Upper lobe of left lung (tissue), 4 donors: ENCODE measurements at regions not wholly inside any gene's neighbourhood (a gene's known extent, or its start where the extent isn't known, plus 50 kb on each side); places are given as distances from the start of the nearest gene placed in this dataset.

ENCODE experiments used
- POLR2A ChIP-seq, 4 donors: fragments of 450-650 bp; IDR thresholded peaks; one replicate each; pipeline ENCODE4 v1.5.1; 2016 to 2017; ENCODE audit warnings: antibody characterized with exemption in 4 of 4, mild to moderate bottlenecking in 2 of 4
- TF ChIP-seq, protein P1 (sequence below), 6 experiments: fragments of 450-650 bp in 4 of 6; fragments of 200-600 bp in 2 of 6; sonication (generic) in 2 of 6; IDR thresholded peaks; one replicate each; pipeline ENCODE4 v1.5.1; 2016 to 2019; ENCODE audit warnings: antibody characterized with exemption in 6 of 6

DNA sequence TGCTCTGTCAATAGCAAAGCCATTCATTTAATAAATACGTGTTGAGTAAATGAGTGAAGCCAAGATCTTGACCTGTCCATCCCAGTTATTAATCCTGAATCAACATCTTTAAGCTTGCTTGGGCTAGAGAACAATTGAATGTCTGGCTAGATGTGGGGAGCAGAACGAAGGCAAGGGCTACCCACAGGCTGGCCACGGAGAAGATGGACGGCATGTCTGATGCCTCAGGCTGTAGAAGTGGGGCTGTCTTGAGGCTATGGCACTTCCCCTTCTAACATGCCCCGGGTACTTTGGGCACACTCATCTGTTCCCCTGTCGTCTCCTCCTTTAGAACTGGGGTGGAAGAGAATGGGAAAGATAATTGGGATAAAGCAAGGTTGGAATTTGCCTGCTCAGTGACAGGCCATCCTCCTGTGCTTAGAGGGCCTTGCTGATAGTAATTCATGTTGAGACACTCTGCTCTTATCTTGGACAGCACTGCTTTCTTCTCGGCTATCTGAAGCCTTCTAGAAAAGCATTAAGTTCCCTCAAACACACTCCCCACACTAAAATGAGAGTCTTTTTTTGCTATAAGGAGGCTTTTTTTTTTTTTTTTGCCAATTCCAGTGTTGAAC is 225.7 kb downstream of the MREG start:
- TF ChIP-seq, protein P1, sequence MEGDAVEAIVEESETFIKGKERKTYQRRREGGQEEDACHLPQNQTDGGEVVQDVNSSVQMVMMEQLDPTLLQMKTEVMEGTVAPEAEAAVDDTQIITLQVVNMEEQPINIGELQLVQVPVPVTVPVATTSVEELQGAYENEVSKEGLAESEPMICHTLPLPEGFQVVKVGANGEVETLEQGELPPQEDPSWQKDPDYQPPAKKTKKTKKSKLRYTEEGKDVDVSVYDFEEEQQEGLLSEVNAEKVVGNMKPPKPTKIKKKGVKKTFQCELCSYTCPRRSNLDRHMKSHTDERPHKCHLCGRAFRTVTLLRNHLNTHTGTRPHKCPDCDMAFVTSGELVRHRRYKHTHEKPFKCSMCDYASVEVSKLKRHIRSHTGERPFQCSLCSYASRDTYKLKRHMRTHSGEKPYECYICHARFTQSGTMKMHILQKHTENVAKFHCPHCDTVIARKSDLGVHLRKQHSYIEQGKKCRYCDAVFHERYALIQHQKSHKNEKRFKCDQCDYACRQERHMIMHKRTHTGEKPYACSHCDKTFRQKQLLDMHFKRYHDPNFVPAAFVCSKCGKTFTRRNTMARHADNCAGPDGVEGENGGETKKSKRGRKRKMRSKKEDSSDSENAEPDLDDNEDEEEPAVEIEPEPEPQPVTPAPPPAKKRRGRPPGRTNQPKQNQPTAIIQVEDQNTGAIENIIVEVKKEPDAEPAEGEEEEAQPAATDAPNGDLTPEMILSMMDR (IDR thresholded peaks at IDR 0.05) = no peak
- TF ChIP-seq POLR2A (IDR thresholded peaks at IDR 0.05) = no peak
